Lung microvascular endothelial cell (primary cell): ENCODE measurements at regions not wholly inside any gene's neighbourhood (a gene's known extent, or its start where the extent isn't known, plus 50 kb on each side); places are given as distances from the start of the nearest gene placed in this dataset.
"Not testable (repeated sequence)": the region's sequence is repeated elsewhere in the genome, so short reads cannot be mapped to it uniquely, and the experiment has no call there.

Experiments used
- DNase-seq, 2 donors: peaks; one replicate each; pipeline versions ENCODE4 v3.0.0 to v3.0.0-alpha.2; 2010; ENCODE audit warnings: low read depth in 2 of 2

- not testable (repeated sequence) for DNase-seq
Observed at GRCh38 chr14:101266441-101266840, 294.9 kb upstream of the DIO3 start.

DNA sequence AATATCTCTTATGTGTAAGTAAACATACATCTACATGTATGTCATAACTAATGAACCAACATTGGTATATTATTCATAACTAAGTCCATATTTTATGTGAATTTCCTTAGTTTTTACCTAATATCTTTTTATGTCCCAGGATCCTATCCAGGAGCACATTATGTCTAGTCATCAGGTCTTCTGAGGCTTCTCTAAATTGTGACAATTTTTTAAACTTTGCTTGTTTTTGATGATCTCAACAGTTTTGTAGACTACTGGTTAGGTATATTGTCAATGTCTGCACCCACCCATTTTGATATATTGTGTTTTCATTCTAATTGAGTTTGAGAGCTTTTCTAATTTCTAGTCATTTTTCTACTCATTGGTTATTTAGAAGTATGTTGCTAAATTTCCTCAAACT is 288.2 kb upstream of the DIO3 start:
- DNase-seq: no peak

DNA sequence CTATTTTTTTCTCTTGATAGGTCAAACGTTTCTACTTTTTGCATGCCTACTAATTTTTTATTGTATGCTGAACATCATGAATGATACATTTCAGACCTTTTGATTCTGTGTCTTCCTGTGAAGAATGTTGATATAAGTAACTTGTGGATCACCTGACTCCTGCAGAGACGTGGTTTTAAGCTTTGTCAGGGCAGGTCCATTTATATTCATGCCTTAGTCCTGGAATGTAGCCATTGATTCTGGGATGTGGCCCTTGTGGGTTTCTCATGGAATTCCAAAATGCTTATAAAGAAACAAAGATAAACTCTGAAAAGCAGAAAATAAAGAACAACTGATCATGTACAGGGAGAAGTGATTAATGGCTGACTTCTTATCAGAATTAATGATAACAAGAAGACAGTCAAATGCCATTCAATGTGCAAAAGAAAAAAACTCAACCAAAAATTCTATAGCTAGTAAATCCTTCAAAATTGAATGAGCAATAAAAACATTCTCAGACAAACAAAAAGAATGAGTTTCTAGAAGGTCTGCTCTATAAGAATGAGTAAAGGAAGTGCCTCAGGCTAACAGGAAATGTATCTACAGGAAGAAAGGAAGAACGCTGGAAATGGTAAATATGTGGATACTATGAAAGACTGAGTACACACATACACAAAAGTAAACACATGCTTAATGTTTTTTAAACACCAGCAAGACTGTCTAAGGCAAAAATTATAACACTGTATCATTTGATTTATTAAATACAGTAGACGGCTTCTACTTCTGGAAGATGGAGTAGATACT is 284.8 kb upstream of the DIO3 start:
- DNase-seq: no peak

DNA sequence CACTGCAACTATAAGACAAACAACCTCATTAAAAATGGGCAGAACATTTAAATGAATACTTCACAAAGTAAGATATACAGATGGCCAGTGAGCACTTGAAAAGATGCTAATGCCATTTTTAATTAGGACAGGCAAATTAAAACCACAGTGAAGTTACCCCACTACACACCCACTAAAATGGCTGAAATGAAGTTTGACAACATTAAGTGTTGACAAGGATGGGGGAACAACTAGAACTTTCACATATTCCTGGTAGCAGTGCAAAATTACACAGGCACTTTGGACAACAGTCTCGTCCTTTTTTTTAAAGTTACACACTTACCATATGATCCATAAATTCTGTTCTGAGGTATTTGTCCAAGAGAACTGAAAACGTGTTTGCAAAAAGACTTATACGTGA is 278.9 kb upstream of the DIO3 start:
- DNase-seq: no peak

DNA sequence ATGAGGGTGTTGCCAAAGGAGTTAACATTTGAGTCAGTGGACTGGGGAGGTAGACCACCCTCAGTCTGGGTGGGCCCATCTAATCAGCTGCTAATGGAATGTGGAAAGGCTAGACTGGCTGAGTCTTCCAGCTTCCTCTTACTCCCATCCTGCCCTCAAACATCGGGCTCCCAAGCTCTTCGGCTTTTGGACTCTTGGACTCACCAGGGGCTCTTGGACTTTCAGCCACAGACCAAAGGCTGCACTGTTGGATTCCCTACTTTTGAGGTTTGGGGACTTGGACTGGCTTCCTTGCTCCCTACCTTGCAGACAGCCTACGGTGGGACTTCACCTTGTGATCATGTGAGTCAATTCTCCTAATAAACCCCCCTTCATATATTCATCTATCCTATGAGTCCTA is 276.6 kb upstream of the DIO3 start:
- DNase-seq: no peak

DNA sequence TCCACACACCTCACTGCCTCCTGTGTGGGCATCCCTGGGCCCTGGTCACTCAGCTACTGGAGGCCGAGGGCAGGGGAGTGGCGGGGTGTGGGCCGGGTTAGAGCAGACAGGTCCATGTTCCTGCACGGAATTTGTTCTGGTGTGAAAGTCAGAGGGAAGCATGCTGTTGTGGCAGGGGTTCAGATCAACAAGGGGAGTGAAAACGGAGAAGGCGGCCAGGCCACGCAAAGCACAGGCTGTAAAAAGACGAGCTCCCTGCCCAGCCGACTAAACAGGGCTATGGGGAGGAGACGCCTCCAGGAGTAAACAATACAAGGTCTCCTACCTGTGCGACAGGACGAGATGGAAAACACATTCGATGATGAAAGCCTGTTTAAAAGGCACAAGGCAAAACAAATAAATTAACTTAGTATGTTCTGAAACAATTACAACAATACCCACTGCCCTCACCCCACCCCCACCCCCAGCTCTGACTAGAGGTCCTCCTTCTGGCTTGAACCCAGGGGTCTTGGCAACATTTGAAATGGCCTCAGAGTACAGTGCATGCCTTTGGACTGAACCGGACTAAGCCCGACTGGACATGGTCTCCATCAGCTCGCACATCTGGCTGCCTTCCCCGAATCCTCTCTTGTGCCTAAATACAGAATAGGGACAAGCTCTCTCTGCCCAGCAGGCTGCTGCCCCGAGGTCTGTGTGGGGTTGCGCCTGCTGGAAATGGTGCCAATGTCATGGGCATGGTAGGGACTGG is 274.9 kb upstream of the DIO3 start:
- no peak for DNase-seq

GRCh38 chr14:101288436-101289229 is 272.7 kb upstream of the DIO3 start:
- no peak for DNase-seq

GRCh38 chr14:101289230-101289690 is 272.0 kb upstream of the DIO3 start:
- no peak for DNase-seq

DNA sequence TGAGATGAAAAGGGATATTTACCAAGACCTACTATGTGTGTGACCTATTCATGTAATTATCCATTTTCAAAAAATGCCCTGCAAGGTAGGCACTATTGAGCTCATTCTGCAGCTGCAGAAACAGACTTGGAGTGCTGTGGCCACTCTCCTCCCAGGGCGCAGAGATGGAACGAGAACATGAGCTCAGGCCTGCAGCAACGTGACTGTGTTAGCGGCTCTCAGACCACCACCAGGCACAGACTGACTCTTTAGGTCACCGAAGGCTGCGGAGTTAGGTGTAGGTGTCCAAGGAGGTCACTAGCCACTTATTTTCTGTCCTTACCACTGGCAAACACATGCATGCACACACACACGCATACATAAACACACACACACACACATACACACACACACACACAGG is 271.4 kb upstream of the DIO3 start:
- DNase-seq: no peak

DNA sequence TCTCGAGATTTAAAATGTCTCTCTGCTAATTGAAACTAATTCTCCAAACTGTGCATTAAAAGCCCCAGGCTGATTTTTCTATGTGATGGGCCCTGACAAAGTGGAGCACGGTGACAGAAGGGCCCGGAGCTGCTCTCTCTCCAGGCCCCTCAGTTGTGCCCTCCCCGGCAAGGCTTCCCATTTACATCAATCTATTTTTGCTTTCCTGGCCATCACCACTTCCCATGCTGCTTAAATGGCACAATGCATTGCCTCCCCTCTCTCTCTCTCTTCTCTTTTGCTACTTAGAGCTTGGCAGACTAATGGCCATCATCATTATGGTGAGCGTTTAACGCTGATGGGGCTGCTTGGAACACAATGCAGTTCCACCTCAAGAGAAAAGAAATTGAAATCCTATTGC is 270.7 kb upstream of the DIO3 start:
- no peak for DNase-seq

DNA sequence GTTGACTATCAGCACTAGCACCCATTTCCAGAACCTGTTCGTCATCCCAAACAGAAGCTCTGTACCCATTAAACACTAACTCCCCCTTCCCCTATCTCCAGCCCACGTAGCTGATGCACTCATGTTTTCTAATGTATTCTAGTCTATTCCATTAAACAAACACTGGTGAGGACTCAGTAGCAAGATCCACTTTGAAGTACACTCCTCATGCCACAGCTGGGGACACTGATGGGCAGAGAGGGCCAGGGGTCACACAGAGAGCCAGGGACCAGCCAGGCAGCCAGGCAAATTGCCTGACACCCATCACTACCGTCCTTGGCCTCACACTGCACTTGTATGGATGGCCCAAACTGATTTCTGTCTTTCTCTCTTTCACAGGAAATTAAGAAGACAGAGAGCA is 269.9 kb upstream of the DIO3 start:
- DNase-seq: no peak

DNA sequence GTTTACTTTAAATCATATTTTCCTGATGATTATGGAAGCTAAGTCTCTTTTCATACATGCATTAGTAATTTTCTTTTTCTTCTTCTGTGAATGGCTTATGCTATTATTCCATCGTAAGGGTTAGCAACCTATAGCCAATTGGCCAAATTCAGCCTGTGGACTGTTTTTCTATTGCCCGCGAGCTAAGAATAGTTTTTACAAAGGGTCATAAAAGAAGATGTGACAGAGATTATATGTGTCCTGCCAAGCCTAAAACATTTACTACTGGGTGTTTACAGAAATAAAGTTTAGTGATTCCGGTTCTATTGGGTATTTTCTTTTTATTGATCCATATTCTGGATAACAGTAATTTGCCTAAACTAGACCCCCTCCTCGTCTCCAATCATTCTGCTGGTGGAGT is 268.8 kb upstream of the DIO3 start:
- DNase-seq: no peak

DNA sequence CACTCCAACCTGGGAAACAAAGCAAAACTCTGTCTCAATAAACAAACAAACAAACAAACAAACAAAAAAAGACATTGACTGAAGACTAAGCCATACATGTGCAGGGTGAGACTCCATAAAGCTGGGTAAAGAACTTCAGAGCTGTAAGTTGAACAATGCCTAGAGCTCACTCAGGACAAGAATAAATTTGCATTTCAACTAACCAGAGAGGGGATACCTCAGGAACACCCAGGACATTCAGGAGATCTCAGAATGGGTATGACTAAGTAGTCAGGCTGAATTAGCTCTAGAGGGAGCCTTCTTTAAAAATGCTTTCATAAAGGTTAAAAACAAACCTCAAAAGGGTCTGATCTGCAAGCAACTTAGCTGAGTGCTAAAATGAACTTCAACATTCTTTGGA is 267.7 kb upstream of the DIO3 start:
- no peak for DNase-seq

DNA sequence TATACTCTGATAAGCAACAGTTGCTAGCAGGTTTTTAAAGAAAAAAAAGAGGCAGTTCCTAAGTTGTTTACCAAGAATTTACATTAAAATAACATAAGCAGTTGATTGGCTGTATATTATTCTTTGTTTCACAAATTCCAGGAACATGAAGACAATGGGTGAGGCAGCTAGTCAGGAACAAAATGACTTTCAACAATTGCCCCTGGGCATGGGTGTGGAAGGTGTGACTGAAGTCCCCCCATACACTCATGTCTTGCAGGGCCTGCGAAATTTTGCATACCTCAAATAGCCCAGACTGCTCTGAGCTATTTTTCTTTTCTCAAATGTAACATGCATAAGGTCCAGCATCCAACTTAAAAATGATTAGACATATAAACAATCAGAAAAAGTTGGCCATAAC is 267.2 kb upstream of the DIO3 start:
- no peak for DNase-seq

DNA sequence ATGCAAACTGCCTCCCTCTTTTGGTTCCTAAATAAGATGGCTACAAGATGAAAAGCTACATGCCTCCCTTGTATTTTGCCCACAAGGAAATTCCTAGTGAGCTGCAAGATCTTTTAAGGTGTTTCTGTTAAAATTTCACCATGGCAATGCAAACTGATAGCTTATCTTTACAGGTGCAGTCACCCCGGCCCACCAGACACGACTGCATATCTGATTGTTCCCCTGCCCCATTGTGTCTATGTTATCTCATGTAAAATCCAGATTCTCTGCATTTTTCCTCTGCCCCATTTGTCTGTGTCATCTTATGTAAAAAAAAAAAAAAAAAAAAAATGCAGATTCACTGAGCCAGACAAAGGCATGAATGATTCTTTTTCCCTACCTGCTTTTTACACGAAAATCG is 261.5 kb upstream of the DIO3 start:
- not testable (repeated sequence) for DNase-seq

DNA sequence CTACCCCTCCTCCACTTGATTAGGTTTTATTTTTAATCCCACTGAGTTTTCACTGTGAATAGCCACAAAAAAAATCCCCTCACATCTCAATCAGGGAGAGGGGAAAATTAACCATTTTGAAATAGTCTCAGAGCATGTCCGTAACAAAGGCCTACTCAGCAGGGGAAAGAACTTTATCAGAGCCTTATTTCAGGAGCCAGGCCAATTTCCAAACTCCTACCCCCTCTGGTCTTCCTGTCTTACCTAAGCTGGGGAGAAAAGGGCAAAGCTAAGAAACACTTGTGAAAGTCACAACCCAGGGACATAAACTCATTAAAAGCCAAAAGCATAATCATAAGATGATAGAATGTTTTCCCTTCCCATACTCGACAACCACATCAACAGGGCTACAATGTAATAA is 260.3 kb upstream of the DIO3 start:
- no peak for DNase-seq

GRCh38 chr14:101307162-101307561 is 254.1 kb upstream of the DIO3 start:
- DNase-seq: not testable (repeated sequence)

DNA sequence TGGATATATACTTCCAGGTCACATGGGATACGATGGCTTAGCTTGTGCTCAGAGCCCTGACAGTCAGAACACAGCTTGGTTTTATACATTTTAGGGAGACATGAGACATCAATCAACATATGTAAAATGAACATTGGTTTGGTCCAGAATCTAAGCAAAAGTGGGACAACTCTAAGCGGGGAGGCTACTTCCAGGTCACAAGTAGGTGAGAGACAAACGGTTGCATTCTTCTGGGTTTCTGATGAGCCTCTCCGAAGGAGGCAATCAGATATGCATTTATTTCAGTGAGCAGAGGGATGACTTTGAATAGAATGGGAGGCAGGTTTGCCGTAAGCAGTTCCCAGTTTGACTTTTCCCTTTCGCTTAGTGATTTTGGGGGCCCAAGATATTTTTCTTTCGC is 250.1 kb upstream of the DIO3 start:
- DNase-seq: not testable (repeated sequence)

- no peak for DNase-seq
Observed at GRCh38 chr14:101313268-101313667, 248.0 kb upstream of the DIO3 start.

DNA sequence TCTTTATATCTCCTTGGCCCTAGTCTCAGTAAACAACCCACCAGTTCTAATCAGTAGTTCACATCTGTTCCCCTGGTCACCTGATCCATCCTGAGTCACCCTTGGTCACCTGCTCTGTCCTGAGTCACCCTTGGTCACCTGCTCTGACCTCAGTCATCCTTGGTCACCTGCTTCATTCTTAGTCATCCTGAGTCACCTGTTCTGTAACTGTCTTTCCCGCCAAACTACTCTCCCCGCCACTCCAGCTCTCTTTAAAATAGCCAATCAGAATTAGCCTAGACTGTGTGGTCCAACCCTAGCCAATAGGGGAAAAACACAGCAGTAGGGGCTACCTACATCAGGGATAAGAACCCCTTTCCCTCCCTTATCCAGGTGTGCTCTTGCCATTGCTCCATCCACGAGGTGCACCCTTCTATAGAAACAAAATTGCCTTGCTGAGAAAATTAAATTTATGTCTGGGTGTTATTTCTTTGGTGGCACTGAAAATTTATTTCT is 245.4 kb upstream of the DIO3 start:
- DNase-seq: no peak

DNA sequence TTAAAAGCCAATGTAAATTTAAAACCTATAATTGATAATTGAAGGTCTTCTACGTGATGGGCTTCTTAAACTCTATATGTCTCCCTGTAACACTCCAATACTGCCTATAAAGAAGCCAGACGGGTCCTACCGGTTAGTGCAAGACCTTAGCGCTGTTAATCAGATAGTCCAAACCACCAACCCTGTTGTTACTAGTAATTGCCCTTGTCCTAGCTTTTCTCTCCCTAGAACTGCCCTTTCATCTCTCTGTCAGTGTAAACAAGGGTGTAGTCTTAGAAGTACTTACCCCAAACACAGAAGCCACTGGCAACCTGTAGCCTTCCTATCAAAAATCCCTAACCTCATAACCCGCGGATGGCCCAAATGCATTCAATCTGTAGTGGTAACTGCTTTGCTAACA is 243.0 kb upstream of the DIO3 start:
- DNase-seq: no peak

- DNase-seq: no peak
Observed at GRCh38 chr14:101320396-101320795, 240.9 kb upstream of the DIO3 start.
